ENCODE measurements at regions not wholly inside any gene's neighbourhood (a gene's known extent, or its start where the extent isn't known, plus 50 kb on each side); places are given as distances from the start of the nearest gene placed in this dataset.

DNA sequence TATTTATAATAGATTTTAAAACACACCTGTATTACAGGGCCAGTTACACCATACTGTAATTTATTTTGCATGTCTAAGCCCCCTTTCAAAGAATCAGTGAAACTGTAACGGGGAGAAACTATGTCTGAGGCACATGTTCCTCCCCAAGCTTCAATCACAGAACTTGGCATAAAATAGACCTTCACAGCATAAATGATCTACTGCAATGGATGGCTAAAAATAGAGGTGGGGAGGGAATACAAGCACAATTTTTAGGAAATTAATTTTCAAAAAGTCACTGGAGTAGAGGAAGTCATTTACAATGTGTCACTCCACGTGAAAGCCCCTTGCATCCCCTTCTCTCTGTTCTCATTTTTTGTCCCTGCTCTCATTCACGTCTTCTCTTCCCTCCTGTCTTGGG is 385.2 kb downstream of the TNS3 start:
- Mint-ChIP-seq H3K27ac (no peak overlapping the region), H3K9me3 (no peaks in the 10 kb centered on the region; the same call in 1 of the 3 replicates), H3K27me3 (ENCODE audit: insufficient read depth, low read depth, poor library complexity) (peaks cover 3% of the 10 kb centered on the region), H3K36me3 (ENCODE audit: low read depth) (no peaks in the 10 kb centered on the region), H3K4me3 (no peak overlapping the region), H3K4me1 (no peaks in the 10 kb centered on the region)
- H3K27me3 ChIP-seq (ENCODE audit: insufficient read depth), result no peaks in the 10 kb centered on the region
- no peak overlapping the region for H3K4me3 ChIP-seq
- no peaks in the 10 kb centered on the region for H3F3A ChIP-seq (replicated peaks; ENCODE audit: low read depth)
- H3K36me3 ChIP-seq (ENCODE audit: insufficient read depth), result no peaks in the 10 kb centered on the region
- no peak overlapping the region for H2AFZ ChIP-seq
- no peaks in the 10 kb centered on the region; the same call in 1 of the 2 replicates for H4K20me1 ChIP-seq (replicated peaks; ENCODE audit: insufficient read depth)
- H3K4me1 ChIP-seq (ENCODE audit: insufficient read depth), result no peaks in the 10 kb centered on the region
- no peak overlapping the region for H3K27ac ChIP-seq (ENCODE audit: low read depth)
- DNase-seq (ENCODE audit: low spot score), result no peak
- TF ChIP-seq, protein P1, sequence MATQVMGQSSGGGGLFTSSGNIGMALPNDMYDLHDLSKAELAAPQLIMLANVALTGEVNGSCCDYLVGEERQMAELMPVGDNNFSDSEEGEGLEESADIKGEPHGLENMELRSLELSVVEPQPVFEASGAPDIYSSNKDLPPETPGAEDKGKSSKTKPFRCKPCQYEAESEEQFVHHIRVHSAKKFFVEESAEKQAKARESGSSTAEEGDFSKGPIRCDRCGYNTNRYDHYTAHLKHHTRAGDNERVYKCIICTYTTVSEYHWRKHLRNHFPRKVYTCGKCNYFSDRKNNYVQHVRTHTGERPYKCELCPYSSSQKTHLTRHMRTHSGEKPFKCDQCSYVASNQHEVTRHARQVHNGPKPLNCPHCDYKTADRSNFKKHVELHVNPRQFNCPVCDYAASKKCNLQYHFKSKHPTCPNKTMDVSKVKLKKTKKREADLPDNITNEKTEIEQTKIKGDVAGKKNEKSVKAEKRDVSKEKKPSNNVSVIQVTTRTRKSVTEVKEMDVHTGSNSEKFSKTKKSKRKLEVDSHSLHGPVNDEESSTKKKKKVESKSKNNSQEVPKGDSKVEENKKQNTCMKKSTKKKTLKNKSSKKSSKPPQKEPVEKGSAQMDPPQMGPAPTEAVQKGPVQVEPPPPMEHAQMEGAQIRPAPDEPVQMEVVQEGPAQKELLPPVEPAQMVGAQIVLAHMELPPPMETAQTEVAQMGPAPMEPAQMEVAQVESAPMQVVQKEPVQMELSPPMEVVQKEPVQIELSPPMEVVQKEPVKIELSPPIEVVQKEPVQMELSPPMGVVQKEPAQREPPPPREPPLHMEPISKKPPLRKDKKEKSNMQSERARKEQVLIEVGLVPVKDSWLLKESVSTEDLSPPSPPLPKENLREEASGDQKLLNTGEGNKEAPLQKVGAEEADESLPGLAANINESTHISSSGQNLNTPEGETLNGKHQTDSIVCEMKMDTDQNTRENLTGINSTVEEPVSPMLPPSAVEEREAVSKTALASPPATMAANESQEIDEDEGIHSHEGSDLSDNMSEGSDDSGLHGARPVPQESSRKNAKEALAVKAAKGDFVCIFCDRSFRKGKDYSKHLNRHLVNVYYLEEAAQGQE (IDR thresholded peaks at IDR 0.05; ENCODE audit: unreplicated experiment), result no peak
- no peak for TF ChIP-seq POLR2AphosphoS5 (IDR thresholded peaks at IDR 0.05; ENCODE audit: low read depth)
- no peak for TF ChIP-seq JUNB (IDR thresholded peaks at IDR 0.05; ENCODE audit: unreplicated experiment)
- no peak for TF ChIP-seq ZNF331 (CRISPR knock-in tag; IDR thresholded peaks at IDR 0.05; ENCODE audit: low read depth)
- no peak for TF ChIP-seq EZH2phosphoT487 (IDR thresholded peaks at IDR 0.05; ENCODE audit: unreplicated experiment)
- no peak for TF ChIP-seq EZH2 (IDR thresholded peaks at IDR 0.05; ENCODE audit: low read depth, unreplicated experiment)
- no peak for TF ChIP-seq CREB1 (CRISPR knock-in tag; IDR thresholded peaks at IDR 0.05; ENCODE audit: low read depth)
- TF ChIP-seq, protein P2, sequence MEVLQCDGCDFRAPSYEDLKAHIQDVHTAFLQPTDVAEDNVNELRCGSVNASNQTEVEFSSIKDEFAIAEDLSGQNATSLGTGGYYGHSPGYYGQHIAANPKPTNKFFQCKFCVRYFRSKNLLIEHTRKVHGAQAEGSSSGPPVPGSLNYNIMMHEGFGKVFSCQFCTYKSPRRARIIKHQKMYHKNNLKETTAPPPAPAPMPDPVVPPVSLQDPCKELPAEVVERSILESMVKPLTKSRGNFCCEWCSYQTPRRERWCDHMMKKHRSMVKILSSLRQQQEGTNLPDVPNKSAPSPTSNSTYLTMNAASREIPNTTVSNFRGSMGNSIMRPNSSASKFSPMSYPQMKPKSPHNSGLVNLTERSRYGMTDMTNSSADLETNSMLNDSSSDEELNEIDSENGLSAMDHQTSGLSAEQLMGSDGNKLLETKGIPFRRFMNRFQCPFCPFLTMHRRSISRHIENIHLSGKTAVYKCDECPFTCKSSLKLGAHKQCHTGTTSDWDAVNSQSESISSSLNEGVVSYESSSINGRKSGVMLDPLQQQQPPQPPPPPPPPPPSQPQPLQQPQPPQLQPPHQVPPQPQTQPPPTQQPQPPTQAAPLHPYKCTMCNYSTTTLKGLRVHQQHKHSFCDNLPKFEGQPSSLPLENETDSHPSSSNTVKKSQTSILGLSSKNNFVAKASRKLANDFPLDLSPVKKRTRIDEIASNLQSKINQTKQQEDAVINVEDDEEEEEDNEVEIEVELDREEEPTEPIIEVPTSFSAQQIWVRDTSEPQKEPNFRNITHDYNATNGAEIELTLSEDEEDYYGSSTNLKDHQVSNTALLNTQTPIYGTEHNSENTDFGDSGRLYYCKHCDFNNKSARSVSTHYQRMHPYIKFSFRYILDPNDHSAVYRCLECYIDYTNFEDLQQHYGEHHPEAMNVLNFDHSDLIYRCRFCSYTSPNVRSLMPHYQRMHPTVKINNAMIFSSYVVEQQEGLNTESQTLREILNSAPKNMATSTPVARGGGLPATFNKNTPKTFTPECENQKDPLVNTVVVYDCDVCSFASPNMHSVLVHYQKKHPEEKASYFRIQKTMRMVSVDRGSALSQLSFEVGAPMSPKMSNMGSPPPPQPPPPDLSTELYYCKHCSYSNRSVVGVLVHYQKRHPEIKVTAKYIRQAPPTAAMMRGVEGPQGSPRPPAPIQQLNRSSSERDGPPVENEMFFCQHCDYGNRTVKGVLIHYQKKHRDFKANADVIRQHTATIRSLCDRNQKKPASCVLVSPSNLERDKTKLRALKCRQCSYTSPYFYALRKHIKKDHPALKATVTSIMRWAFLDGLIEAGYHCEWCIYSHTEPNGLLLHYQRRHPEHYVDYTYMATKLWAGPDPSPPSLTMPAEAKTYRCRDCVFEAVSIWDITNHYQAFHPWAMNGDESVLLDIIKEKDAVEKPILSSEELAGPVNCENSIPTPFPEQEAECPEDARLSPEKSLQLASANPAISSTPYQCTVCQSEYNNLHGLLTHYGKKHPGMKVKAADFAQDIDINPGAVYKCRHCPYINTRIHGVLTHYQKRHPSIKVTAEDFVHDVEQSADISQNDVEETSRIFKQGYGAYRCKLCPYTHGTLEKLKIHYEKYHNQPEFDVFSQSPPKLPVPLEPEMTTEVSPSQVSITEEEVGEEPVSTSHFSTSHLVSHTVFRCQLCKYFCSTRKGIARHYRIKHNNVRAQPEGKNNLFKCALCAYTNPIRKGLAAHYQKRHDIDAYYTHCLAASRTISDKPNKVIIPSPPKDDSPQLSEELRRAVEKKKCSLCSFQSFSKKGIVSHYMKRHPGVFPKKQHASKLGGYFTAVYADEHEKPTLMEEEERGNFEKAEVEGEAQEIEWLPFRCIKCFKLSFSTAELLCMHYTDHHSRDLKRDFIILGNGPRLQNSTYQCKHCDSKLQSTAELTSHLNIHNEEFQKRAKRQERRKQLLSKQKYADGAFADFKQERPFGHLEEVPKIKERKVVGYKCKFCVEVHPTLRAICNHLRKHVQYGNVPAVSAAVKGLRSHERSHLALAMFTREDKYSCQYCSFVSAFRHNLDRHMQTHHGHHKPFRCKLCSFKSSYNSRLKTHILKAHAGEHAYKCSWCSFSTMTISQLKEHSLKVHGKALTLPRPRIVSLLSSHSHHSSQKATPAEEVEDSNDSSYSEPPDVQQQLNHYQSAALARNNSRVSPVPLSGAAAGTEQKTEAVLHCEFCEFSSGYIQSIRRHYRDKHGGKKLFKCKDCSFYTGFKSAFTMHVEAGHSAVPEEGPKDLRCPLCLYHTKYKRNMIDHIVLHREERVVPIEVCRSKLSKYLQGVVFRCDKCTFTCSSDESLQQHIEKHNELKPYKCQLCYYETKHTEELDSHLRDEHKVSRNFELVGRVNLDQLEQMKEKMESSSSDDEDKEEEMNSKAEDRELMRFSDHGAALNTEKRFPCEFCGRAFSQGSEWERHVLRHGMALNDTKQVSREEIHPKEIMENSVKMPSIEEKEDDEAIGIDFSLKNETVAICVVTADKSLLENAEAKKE (CRISPR knock-in tag; IDR thresholded peaks at IDR 0.05), result no peak
- TF ChIP-seq, protein P3, sequence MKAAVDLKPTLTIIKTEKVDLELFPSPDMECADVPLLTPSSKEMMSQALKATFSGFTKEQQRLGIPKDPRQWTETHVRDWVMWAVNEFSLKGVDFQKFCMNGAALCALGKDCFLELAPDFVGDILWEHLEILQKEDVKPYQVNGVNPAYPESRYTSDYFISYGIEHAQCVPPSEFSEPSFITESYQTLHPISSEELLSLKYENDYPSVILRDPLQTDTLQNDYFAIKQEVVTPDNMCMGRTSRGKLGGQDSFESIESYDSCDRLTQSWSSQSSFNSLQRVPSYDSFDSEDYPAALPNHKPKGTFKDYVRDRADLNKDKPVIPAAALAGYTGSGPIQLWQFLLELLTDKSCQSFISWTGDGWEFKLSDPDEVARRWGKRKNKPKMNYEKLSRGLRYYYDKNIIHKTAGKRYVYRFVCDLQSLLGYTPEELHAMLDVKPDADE (IDR thresholded peaks at IDR 0.05), result no peak
- no peak for TF ChIP-seq NANOG (IDR thresholded peaks at IDR 0.05; ENCODE audit: borderline replicate concordance)
- ATAC-seq, result no peak
- H3K4me2 ChIP-seq, result no peak overlapping the region
- H3K9me2 ChIP-seq (ENCODE audit: insufficient read depth), result peaks cover 4% of the 10 kb centered on the region; the same call in 1 of the 2 replicates
- no peaks in the 10 kb centered on the region for H3K79me2 ChIP-seq (replicated peaks; ENCODE audit: insufficient read depth)
